ENCODE measurements at regions not wholly inside any gene's neighbourhood (a gene's known extent, or its start where the extent isn't known, plus 50 kb on each side); places are given as distances from the start of the nearest gene placed in this dataset.

DNA sequence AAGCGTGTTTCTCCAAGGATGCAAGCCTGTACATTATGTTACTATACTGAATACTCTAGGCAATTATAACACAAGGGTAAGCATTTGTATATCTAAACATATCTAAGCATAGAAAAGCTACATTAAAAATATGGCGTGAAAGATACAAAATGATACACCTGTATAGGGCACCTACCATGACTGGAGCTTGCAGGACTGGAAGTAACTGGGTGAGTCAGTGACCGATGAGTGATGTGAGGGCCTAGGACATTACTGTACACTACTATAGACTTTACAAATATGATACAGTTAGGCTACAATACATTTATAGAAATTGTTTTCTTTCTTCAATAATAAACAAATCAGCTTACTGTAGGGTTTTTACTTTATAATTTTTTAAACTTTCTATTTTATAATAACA is 1127.2 kb upstream of the LRRN3 start:
- TF ChIP-seq, protein P1, sequence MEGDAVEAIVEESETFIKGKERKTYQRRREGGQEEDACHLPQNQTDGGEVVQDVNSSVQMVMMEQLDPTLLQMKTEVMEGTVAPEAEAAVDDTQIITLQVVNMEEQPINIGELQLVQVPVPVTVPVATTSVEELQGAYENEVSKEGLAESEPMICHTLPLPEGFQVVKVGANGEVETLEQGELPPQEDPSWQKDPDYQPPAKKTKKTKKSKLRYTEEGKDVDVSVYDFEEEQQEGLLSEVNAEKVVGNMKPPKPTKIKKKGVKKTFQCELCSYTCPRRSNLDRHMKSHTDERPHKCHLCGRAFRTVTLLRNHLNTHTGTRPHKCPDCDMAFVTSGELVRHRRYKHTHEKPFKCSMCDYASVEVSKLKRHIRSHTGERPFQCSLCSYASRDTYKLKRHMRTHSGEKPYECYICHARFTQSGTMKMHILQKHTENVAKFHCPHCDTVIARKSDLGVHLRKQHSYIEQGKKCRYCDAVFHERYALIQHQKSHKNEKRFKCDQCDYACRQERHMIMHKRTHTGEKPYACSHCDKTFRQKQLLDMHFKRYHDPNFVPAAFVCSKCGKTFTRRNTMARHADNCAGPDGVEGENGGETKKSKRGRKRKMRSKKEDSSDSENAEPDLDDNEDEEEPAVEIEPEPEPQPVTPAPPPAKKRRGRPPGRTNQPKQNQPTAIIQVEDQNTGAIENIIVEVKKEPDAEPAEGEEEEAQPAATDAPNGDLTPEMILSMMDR (conservative IDR thresholded peaks at IDR 0.05; ENCODE audit: low read depth, low read length), result no peak
- TF ChIP-seq POLR2A (IDR thresholded peaks at IDR 0.05; ENCODE audit: low read depth, low read length), result no peak
- TF ChIP-seq RFX5 (IDR thresholded peaks at IDR 0.05; ENCODE audit: low read depth, low read length), result no peak
- no peak for TF ChIP-seq CHD1 (IDR thresholded peaks at IDR 0.05; ENCODE audit: low read depth, low read length)
- TF ChIP-seq RAD21 (IDR thresholded peaks at IDR 0.05; ENCODE audit: low read length), result no peak
- TF ChIP-seq MAFK (IDR thresholded peaks at IDR 0.05; ENCODE audit: low read depth, low read length), result no peak
